Neutrophil (primary cell): ENCODE measurements at regions not wholly inside any gene's neighbourhood (a gene's known extent, or its start where the extent isn't known, plus 50 kb on each side); places are given as distances from the start of the nearest gene placed in this dataset.

ENCODE experiments used
- H3K27ac ChIP-seq: fragments of 200-600 bp; sonication (generic); 2 replicates; pipeline ENCODE4 v1.5.1; 2016; ENCODE audit warnings: mild to moderate bottlenecking, moderate library complexity
- H3K27me3 ChIP-seq: fragments of 200-600 bp; sonication (generic); 2 replicates; pipeline ENCODE4 v1.6.0; 2016; ENCODE audit warnings: mild to moderate bottlenecking
- H3K36me3 ChIP-seq: fragments of 200-600 bp; sonication (generic); 2 replicates; pipeline ENCODE4 v1.5.1; 2017
- H3K4me1 ChIP-seq, 2 experiments: fragments of 200-600 bp in 1 of 2; sonication (generic) in 1 of 2; 1 replicate in 1 of 2; 2 replicates in 1 of 2; pipeline versions ENCODE4 v1.5.1 to v1.6.1; 2013 to 2016; ENCODE audit warnings: low read depth in 1 of 2, low read length in 1 of 2, mild to moderate bottlenecking in 1 of 2, moderate library complexity in 1 of 2; ENCODE audit not compliant: control insufficient read depth in 1 of 2, insufficient read depth in 1 of 2
- H3K4me3 ChIP-seq, 2 experiments: fragments of 200-600 bp in 1 of 2; sonication (generic) in 1 of 2; 1 replicate in 1 of 2; 2 replicates in 1 of 2; pipeline ENCODE4 v1.5.1; 2013 to 2016; ENCODE audit warnings: low read depth in 1 of 2, low read length in 1 of 2, mild to moderate bottlenecking in 1 of 2, moderate library complexity in 1 of 2
- H3K9me3 ChIP-seq: fragments of 200-600 bp; sonication (generic); 2 replicates; pipeline ENCODE4 v1.5.1; 2016
- TF ChIP-seq, protein P1 (sequence below): fragments of 200-600 bp; sonication (generic); IDR thresholded peaks from 2 replicates; pipeline ENCODE4 v1.5.1; 2016; ENCODE audit warnings: antibody characterized with exemption

DNA sequence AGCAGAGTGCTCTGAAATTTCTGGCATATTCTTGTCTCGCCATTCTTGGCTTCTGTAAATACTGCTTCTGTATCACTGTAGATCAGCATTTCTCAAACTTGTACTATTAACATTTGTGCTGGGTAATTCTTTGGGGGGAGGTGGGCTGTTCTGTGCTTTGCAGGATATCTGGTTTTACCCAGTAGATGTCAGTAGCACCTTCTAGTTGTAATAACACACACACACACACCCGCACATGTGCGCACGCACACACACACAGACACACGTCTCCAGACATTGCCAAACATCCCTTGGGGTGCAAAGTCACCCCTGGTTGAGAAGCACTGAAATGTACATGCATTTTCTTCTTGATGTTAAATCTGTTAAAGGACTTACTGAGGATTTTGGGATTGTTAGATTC lies 304.1 kb downstream of the MAT2B start:
- Histone ChIP-seq H3K4me1 (no peaks in the 10 kb centered on the region), H3K36me3 (no peaks in the 10 kb centered on the region), H3K27me3 (no peaks in the 10 kb centered on the region), H3K9me3 (no peaks in the 10 kb centered on the region), H3K27ac (no peak overlapping the region), H3K4me3 (no peak overlapping the region)
- TF ChIP-seq, protein P1, sequence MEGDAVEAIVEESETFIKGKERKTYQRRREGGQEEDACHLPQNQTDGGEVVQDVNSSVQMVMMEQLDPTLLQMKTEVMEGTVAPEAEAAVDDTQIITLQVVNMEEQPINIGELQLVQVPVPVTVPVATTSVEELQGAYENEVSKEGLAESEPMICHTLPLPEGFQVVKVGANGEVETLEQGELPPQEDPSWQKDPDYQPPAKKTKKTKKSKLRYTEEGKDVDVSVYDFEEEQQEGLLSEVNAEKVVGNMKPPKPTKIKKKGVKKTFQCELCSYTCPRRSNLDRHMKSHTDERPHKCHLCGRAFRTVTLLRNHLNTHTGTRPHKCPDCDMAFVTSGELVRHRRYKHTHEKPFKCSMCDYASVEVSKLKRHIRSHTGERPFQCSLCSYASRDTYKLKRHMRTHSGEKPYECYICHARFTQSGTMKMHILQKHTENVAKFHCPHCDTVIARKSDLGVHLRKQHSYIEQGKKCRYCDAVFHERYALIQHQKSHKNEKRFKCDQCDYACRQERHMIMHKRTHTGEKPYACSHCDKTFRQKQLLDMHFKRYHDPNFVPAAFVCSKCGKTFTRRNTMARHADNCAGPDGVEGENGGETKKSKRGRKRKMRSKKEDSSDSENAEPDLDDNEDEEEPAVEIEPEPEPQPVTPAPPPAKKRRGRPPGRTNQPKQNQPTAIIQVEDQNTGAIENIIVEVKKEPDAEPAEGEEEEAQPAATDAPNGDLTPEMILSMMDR: no peak

DNA sequence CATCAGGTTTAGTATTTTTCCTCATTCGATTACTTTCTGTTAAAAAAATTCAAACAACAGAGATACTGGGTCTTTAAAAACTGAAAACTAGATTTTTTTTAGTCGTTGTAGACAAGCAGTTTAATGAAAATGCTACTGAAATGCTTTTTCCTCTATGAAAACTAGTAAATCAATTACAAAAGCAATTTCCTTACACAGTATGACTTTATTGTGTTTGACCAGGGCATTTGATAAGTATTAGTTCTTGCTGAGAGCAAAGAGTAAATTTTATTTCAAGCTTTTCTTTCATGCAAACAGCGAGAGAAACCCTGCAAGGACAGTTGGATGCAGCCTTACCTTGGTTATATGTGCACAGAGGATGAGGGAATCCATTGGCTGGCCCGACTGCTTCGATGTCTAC lies 308.5 kb downstream of the MAT2B start:
- Histone ChIP-seq H3K4me3 (no peak overlapping the region), H3K36me3 (no peaks in the 10 kb centered on the region), H3K27me3 (no peaks in the 10 kb centered on the region), H3K27ac (no peak overlapping the region), H3K4me1 (no peaks in the 10 kb centered on the region), H3K9me3 (no peaks in the 10 kb centered on the region)
- TF ChIP-seq, protein P1: no peak

DNA sequence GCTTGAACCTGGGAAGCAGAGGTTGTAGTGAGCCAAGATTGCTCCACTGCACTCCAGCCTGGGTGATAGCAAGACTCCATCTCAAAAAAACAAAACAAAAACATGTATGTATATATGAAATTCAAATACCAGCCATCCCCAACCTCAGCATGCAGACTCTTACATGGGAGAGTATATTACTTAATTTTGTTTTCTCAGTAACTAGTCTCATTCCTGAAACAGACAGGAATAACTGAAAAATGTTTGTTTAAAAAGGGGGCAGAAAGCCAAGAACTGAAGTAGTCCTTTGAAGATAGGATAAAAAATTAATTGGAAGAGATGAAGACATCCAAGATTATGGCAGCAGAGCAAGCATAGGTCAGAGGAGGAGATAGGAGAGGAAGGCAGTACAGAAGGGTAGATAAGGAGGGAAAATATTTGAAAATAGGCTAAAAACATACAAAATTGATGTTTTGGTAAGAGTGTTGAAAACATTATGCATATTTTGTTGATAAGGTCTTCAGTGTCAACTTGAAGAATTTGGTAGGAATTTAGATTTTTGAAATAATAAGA lies 309.9 kb downstream of the MAT2B start:
- TF ChIP-seq, protein P1: no peak
- Histone ChIP-seq H3K9me3 (no peaks in the 10 kb centered on the region), H3K4me1 (no peaks in the 10 kb centered on the region), H3K27ac (no peak overlapping the region), H3K36me3 (no peaks in the 10 kb centered on the region), H3K4me3 (no peak overlapping the region), H3K27me3 (no peaks in the 10 kb centered on the region)

- TF ChIP-seq, protein P1: no peak
- H3K27me3 ChIP-seq: no peaks in the 10 kb centered on the region
- no peak overlapping the region for H3K27ac ChIP-seq
- H3K9me3 ChIP-seq: no peaks in the 10 kb centered on the region
- H3K36me3 ChIP-seq: no peaks in the 10 kb centered on the region
- H3K4me3 ChIP-seq: no peak overlapping the region
- no peaks in the 10 kb centered on the region for H3K4me1 ChIP-seq
Measured at GRCh38 chr5:163821142-163821541, 315.7 kb downstream of the MAT2B start.

GRCh38 chr5:163822548-163822947 lies 317.1 kb downstream of the MAT2B start:
- no peak overlapping the region for H3K27ac ChIP-seq

More at GRCh38 chr5:163822548-163822947, 317.1 kb downstream of the MAT2B start:
- Histone ChIP-seq H3K9me3 (no peaks in the 10 kb centered on the region), H3K27me3 (no peaks in the 10 kb centered on the region), H3K4me1 (no peaks in the 10 kb centered on the region), H3K36me3 (no peaks in the 10 kb centered on the region), H3K4me3 (no peak overlapping the region)
- TF ChIP-seq, protein P1: no peak
